Stimulated activated naive B cell treated with anti-CD40 and anti-IgM and Interleukin-4, amounts not matched to agents 10 μg/mL and 1 μg/mL and 100 μg/mL, for 72 hours (primary cell): ENCODE measurements at regions not wholly inside any gene's neighbourhood (a gene's known extent, or its start where the extent isn't known, plus 50 kb on each side); places are given as distances from the start of the nearest gene placed in this dataset.
"Not testable (repeated sequence)": the region's sequence is repeated elsewhere in the genome, so short reads cannot be mapped to it uniquely, and the experiment has no call there.

Source experiments
- ATAC-seq, 2 donors: fragments of 150-1000 bp; cut with Tn5 transposase; replicated peaks; 2 replicates each; pipeline ENCODE4 v1.10.0; 2021; ENCODE audit warnings: moderate library complexity in 1 of 2
- DNase-seq: peaks from one replicate; pipeline ENCODE4 v3.0.0; 2021
- H3K27ac Mint-ChIP-seq: one replicate; pipeline ENCODE4 v1.8.0; 2022; ENCODE audit warnings: mild to moderate bottlenecking, mixed read lengths
- H3K27me3 Mint-ChIP-seq, 2 donors: one replicate each; pipeline ENCODE4 v1.8.0; 2022; ENCODE audit warnings: mixed read lengths in 2 of 2
- H3K36me3 Mint-ChIP-seq, 2 donors: one replicate each; pipeline ENCODE4 v1.8.0; 2022; ENCODE audit warnings: mixed read lengths in 2 of 2, mild to moderate bottlenecking in 1 of 2
- H3K4me1 Mint-ChIP-seq, 2 donors: one replicate each; pipeline ENCODE4 v1.8.0; 2022; ENCODE audit warnings: mixed read lengths in 2 of 2, mild to moderate bottlenecking in 1 of 2
- H3K4me3 Mint-ChIP-seq, 2 donors: one replicate each; pipeline ENCODE4 v1.8.0; 2022; ENCODE audit warnings: mild to moderate bottlenecking in 2 of 2, mixed read lengths in 2 of 2, moderate library complexity in 1 of 2
- H3K9me3 Mint-ChIP-seq, 2 donors: one replicate each; pipeline ENCODE4 v1.8.0; 2022; ENCODE audit warnings: mixed read lengths in 2 of 2, mild to moderate bottlenecking in 1 of 2

GRCh38 chr10:53690524-53691240, 918.1 kb upstream of the MBL2 start:
- no peak for DNase-seq
- Mint-ChIP-seq H3K4me3 (no peak overlapping the region), H3K27ac (no peak overlapping the region), H3K9me3 (peaks cover 0 to 1% of the 10 kb centered on the region in 2 donors), H3K4me1 (no peaks in the 10 kb centered on the region), H3K36me3 (no peaks in the 10 kb centered on the region), H3K27me3 (no peaks in the 10 kb centered on the region)
- no peak for ATAC-seq

- Mint-ChIP-seq H3K36me3 (no peaks in the 10 kb centered on the region), H3K27me3 (no peaks in the 10 kb centered on the region), H3K27ac (no peak overlapping the region), H3K4me3 (no peak overlapping the region), H3K9me3 (peaks cover 1 to 5% of the 10 kb centered on the region in 2 donors), H3K4me1 (no peaks in the 10 kb centered on the region)
- no peak for ATAC-seq
- DNase-seq, result no peak
These were observed 915.2 kb upstream of the MBL2 start for GRCh38 chr10:53687800-53688199.

GRCh38 chr10:53682885-53683284, 910.3 kb upstream of the MBL2 start:
- DNase-seq (no peak), ATAC-seq (no peak)
- H3K27me3 Mint-ChIP-seq, result no peaks in the 10 kb centered on the region
- no peaks in the 10 kb centered on the region for H3K4me1 Mint-ChIP-seq
- no peak overlapping the region for H3K27ac Mint-ChIP-seq
- peaks cover 2 to 5% of the 10 kb centered on the region in 2 donors for H3K9me3 Mint-ChIP-seq
- H3K4me3 Mint-ChIP-seq, result no peak overlapping the region
- H3K36me3 Mint-ChIP-seq, result no peaks in the 10 kb centered on the region

- Mint-ChIP-seq H3K27me3 (no peaks in the 10 kb centered on the region), H3K4me1 (no peaks in the 10 kb centered on the region), H3K27ac (no peak overlapping the region), H3K4me3 (no peak overlapping the region), H3K9me3 (peaks cover 2 to 5% of the 10 kb centered on the region in 2 donors), H3K36me3 (no peaks in the 10 kb centered on the region)
- DNase-seq (no peak), ATAC-seq (no peak)
These were observed 909.9 kb upstream of the MBL2 start for GRCh38 chr10:53682458-53682857.

GRCh38 chr10:53679666-53680065, 907.1 kb upstream of the MBL2 start:
- H3K4me1 Mint-ChIP-seq, result no peaks in the 10 kb centered on the region
- H3K36me3 Mint-ChIP-seq, result no peaks in the 10 kb centered on the region
- no peak overlapping the region for H3K27ac Mint-ChIP-seq
- H3K9me3 Mint-ChIP-seq, result peaks cover 0 to 2% of the 10 kb centered on the region in 2 donors
- no peaks in the 10 kb centered on the region for H3K27me3 Mint-ChIP-seq
- no peak overlapping the region for H3K4me3 Mint-ChIP-seq
- ATAC-seq (no peak), DNase-seq (no peak)

- H3K36me3 Mint-ChIP-seq, result no peaks in the 10 kb centered on the region
- DNase-seq, result no peak
- no peaks in the 10 kb centered on the region for H3K27me3 Mint-ChIP-seq
- H3K27ac Mint-ChIP-seq, result no peak overlapping the region
- no peaks in the 10 kb centered on the region for H3K9me3 Mint-ChIP-seq
- ATAC-seq, result no peak
- H3K4me3 Mint-ChIP-seq, result no peak overlapping the region
- H3K4me1 Mint-ChIP-seq, result no peaks in the 10 kb centered on the region
These were observed 902.6 kb upstream of the MBL2 start for GRCh38 chr10:53675177-53675576.

- H3K4me3 Mint-ChIP-seq, result no peak overlapping the region
- no peaks in the 10 kb centered on the region for H3K36me3 Mint-ChIP-seq
These were observed 894.5 kb upstream of the MBL2 start for GRCh38 chr10:53667063-53667462.

GRCh38 chr10:53664282-53665019, 891.9 kb upstream of the MBL2 start:
- H3K4me3 Mint-ChIP-seq, result no peak overlapping the region
- H3K9me3 Mint-ChIP-seq, result peaks cover 10 to 20% of the 10 kb centered on the region in 2 donors
- H3K36me3 Mint-ChIP-seq, result no peaks in the 10 kb centered on the region
- H3K27ac Mint-ChIP-seq, result no peak overlapping the region
- no peaks in the 10 kb centered on the region for H3K27me3 Mint-ChIP-seq
- no peak for ATAC-seq
- no peak for DNase-seq
- no peaks in the 10 kb centered on the region for H3K4me1 Mint-ChIP-seq

More at GRCh38 chr10:53667063-53667462, 894.5 kb upstream of the MBL2 start:
- Mint-ChIP-seq H3K27me3 (no peaks in the 10 kb centered on the region), H3K9me3 (peaks cover 9 to 13% of the 10 kb centered on the region in 2 donors), H3K4me1 (no peaks in the 10 kb centered on the region), H3K27ac (no peak overlapping the region)
- DNase-seq (no peak), ATAC-seq (no peak)

GRCh38 chr10:53650794-53651193, 878.2 kb upstream of the MBL2 start:
- Mint-ChIP-seq H3K36me3 (no peaks in the 10 kb centered on the region), H3K27ac (no peak overlapping the region), H3K9me3 (peaks cover 0 to 2% of the 10 kb centered on the region in 2 donors), H3K4me1 (no peaks in the 10 kb centered on the region), H3K27me3 (no peaks in the 10 kb centered on the region), H3K4me3 (no peak overlapping the region)
- ATAC-seq (no peak), DNase-seq (no peak)

GRCh38 chr10:53647221-53647620, 874.6 kb upstream of the MBL2 start:
- H3K27me3 Mint-ChIP-seq, H3K4me3 Mint-ChIP-seq, ATAC-seq, H3K27ac Mint-ChIP-seq, H3K4me1 Mint-ChIP-seq, H3K36me3 Mint-ChIP-seq, H3K9me3 Mint-ChIP-seq, DNase-seq: not testable (repeated sequence)

GRCh38 chr10:53646525-53646924, 873.9 kb upstream of the MBL2 start:
- DNase-seq (no peak), ATAC-seq (no peak)
- Mint-ChIP-seq H3K4me1 (no peaks in the 10 kb centered on the region), H3K27me3 (no peaks in the 10 kb centered on the region), H3K9me3 (no peaks in the 10 kb centered on the region), H3K27ac (no peak overlapping the region), H3K4me3 (no peak overlapping the region), H3K36me3 (no peaks in the 10 kb centered on the region)

- Mint-ChIP-seq H3K4me3 (no peak overlapping the region), H3K27ac (no peak overlapping the region), H3K27me3 (no peaks in the 10 kb centered on the region), H3K4me1 (no peaks in the 10 kb centered on the region), H3K36me3 (no peaks in the 10 kb centered on the region), H3K9me3 (no peaks in the 10 kb centered on the region)
- ATAC-seq, result no peak
- DNase-seq, result no peak
These were observed 873.4 kb upstream of the MBL2 start for GRCh38 chr10:53645951-53646350.

GRCh38 chr10:53638006-53638405, 865.4 kb upstream of the MBL2 start:
- H3K4me3 Mint-ChIP-seq, result no peak overlapping the region
- DNase-seq (no peak), ATAC-seq (no peak)
- no peaks in the 10 kb centered on the region for H3K4me1 Mint-ChIP-seq
- H3K27me3 Mint-ChIP-seq, result no peaks in the 10 kb centered on the region
- H3K9me3 Mint-ChIP-seq, result peaks cover 0 to 2% of the 10 kb centered on the region in 2 donors
- no peaks in the 10 kb centered on the region for H3K36me3 Mint-ChIP-seq
- H3K27ac Mint-ChIP-seq, result no peak overlapping the region

- Mint-ChIP-seq H3K4me3 (no peak overlapping the region), H3K4me1 (no peaks in the 10 kb centered on the region), H3K27me3 (no peaks in the 10 kb centered on the region), H3K27ac (no peak overlapping the region), H3K36me3 (no peaks in the 10 kb centered on the region), H3K9me3 (peaks cover 0 to 5% of the 10 kb centered on the region in 2 donors)
- DNase-seq (no peak), ATAC-seq (no peak)
These were observed 852.1 kb upstream of the MBL2 start for GRCh38 chr10:53624722-53625121.

- no peak overlapping the region for H3K27ac Mint-ChIP-seq
- ATAC-seq (no peak), DNase-seq (no peak)
- H3K4me3 Mint-ChIP-seq, result no peak overlapping the region
- H3K4me1 Mint-ChIP-seq, result no peaks in the 10 kb centered on the region
- H3K9me3 Mint-ChIP-seq, result peaks cover 0 to 1% of the 10 kb centered on the region in 2 donors
- no peaks in the 10 kb centered on the region for H3K27me3 Mint-ChIP-seq
- no peaks in the 10 kb centered on the region for H3K36me3 Mint-ChIP-seq
These were observed 849.6 kb upstream of the MBL2 start for GRCh38 chr10:53622201-53622600.
